Keratinocyte (primary cell): ENCODE measurements at regions not wholly inside any gene's neighbourhood (a gene's known extent, or its start where the extent isn't known, plus 50 kb on each side); places are given as distances from the start of the nearest gene placed in this dataset.

Source experiments
- DNase-seq: peaks from one replicate; pipeline ENCODE4 v3.0.0-alpha.2; 2011; ENCODE audit warnings: low read depth, missing footprints, low spot score
- FAIRE-seq: peaks from 2 replicates; lab custom pipeline; 2011; peaks lifted over from hg19 to GRCh38; lab: Jason Lieb, UNC
- H2AFZ ChIP-seq: 2 replicates; pipeline ENCODE4 v1.6.0; 2012; ENCODE audit warnings: low read length, control low read depth, inconsistent platforms; ENCODE audit not compliant: control insufficient read depth
- H3K27ac ChIP-seq: 2 replicates; pipeline ENCODE4 v1.5.1; 2011; ENCODE audit warnings: low read length; ENCODE audit not compliant: control insufficient read depth, insufficient read depth
- H3K27me3 ChIP-seq: 3 replicates; pipeline ENCODE4 v1.6.0; 2011; ENCODE audit warnings: low read length; ENCODE audit not compliant: control insufficient read depth, insufficient read depth; ENCODE audit errors: extremely low read depth
- H3K36me3 ChIP-seq, 2 experiments: 2 replicates in 1 of 2; 3 replicates in 1 of 2; pipeline ENCODE4 v1.5.1; 2011; ENCODE audit warnings: low read length in 2 of 2, mild to moderate bottlenecking in 1 of 2; ENCODE audit not compliant: control insufficient read depth in 2 of 2, insufficient read depth in 2 of 2; ENCODE audit errors: extremely low read depth in 1 of 2
- H3K4me1 ChIP-seq: 3 replicates; pipeline ENCODE4 v1.5.1; 2011; ENCODE audit warnings: low read length; ENCODE audit not compliant: control insufficient read depth, insufficient read depth; ENCODE audit errors: extremely low read depth
- H3K4me2 ChIP-seq: 3 replicates; pipeline ENCODE4 v1.6.0; 2011; ENCODE audit warnings: low read depth, low read length; ENCODE audit not compliant: control insufficient read depth, insufficient read depth; ENCODE audit errors: extremely low read depth
- H3K4me3 ChIP-seq, 3 experiments: fragments of 200-600 bp in 1 of 3; sonication (generic) in 1 of 3; 2 replicates in 2 of 3; 3 replicates in 1 of 3; pipeline ENCODE4 v1.5.1; 2011 to 2016; ENCODE audit warnings: low read length in 3 of 3, mild to moderate bottlenecking in 3 of 3, control low read depth in 2 of 3, inconsistent platforms in 1 of 3, low read depth in 1 of 3, mixed read lengths in 1 of 3, mixed run types in 1 of 3, moderate library complexity in 1 of 3; ENCODE audit not compliant: control insufficient read depth in 2 of 3, insufficient read depth in 2 of 3; ENCODE audit errors: extremely low read depth in 1 of 3
- H3K79me2 ChIP-seq: 2 replicates; pipeline ENCODE4 v1.6.0; 2012; ENCODE audit warnings: low read length; ENCODE audit not compliant: control insufficient read depth, insufficient read depth
- H3K9ac ChIP-seq: 3 replicates; pipeline ENCODE4 v1.6.0; 2011; ENCODE audit warnings: low read length; ENCODE audit not compliant: control insufficient read depth, insufficient read depth; ENCODE audit errors: extremely low read depth
- H3K9me1 ChIP-seq: 3 replicates; pipeline ENCODE4 v1.6.0; 2011; ENCODE audit warnings: low read length; ENCODE audit not compliant: control insufficient read depth, insufficient read depth; ENCODE audit errors: extremely low read depth
- H3K9me3 ChIP-seq: 2 replicates; pipeline ENCODE4 v1.5.1; 2012; ENCODE audit warnings: low read depth, low read length; ENCODE audit not compliant: control insufficient read depth
- H4K20me1 ChIP-seq: 3 replicates; pipeline ENCODE4 v1.6.0; 2011; ENCODE audit warnings: low read length; ENCODE audit not compliant: control insufficient read depth, insufficient read depth; ENCODE audit errors: extremely low read depth
- CTCF ChIP-seq, 3 experiments: IDR thresholded peaks in 1 of 3; conservative IDR thresholded peaks in 1 of 3; optimal IDR thresholded peaks in 1 of 3; 2 replicates in 2 of 3; 3 replicates in 1 of 3; pipeline versions ENCODE3 to v1.5.1; 2011; ENCODE audit warnings: low read length in 3 of 3, mild to moderate bottlenecking in 3 of 3, moderate library complexity in 2 of 3, control low read depth in 1 of 3, inconsistent platforms in 1 of 3; ENCODE audit not compliant: insufficient read depth in 2 of 3; ENCODE audit errors: extremely low read depth in 1 of 3
- EZH2 ChIP-seq: IDR thresholded peaks from one replicate; pipeline ENCODE4 v1.6.1; 2012; ENCODE audit warnings: inconsistent platforms, mild to moderate bottlenecking, low read length, moderate library complexity
- dilution Hi-C: fragments of 300-500 bp; cut with MboI; formaldehyde crosslinking; loops from one replicate; pipeline ENCODE4 v1.7.0; 2020; ENCODE audit warnings: low sequenced_read_pairs; ENCODE audit not compliant: extremely low pct_ligation_motif_present

- Histone ChIP-seq H3K4me2 (no peak overlapping the region), H2AFZ (no peak overlapping the region), H3K9ac (no peak overlapping the region), H3K4me3 (no peak overlapping the region), H3K27ac (no peak overlapping the region), H3K9me3 (no peaks in the 10 kb centered on the region), H3K27me3 (no peaks in the 10 kb centered on the region), H3K79me2 (no peaks in the 10 kb centered on the region), H3K4me1 (no peaks in the 10 kb centered on the region), H4K20me1 (no peaks in the 10 kb centered on the region), H3K36me3 (no peaks in the 10 kb centered on the region), H3K9me1 (no peaks in the 10 kb centered on the region)
- FAIRE-seq, result no peak
- TF ChIP-seq EZH2 (no peak), CTCF (optimal IDR thresholded peaks at IDR 0.05 in 1 of 3, IDR thresholded peaks at IDR 0.05 in 1 of 3, conservative IDR thresholded peaks at IDR 0.05 in 1 of 3; ENCODE audit: extremely low read depth in 1 of 3, insufficient read depth in 2 of 3, low read length in 3 of 3) (no peak)
- no peak for DNase-seq
- dilution Hi-C loops, result no loop called here
Observed at GRCh38 chr9:2270565-2270964, 255.4 kb downstream of the SMARCA2 start.

- Histone ChIP-seq H3K9ac (no peak overlapping the region), H3K27me3 (no peaks in the 10 kb centered on the region), H4K20me1 (no peaks in the 10 kb centered on the region), H3K4me2 (no peak overlapping the region), H3K27ac (no peak overlapping the region), H3K4me1 (no peaks in the 10 kb centered on the region), H2AFZ (no peak overlapping the region), H3K36me3 (no peaks in the 10 kb centered on the region), H3K9me1 (no peaks in the 10 kb centered on the region), H3K4me3 (no peak overlapping the region), H3K9me3 (no peaks in the 10 kb centered on the region), H3K79me2 (no peaks in the 10 kb centered on the region)
- dilution Hi-C loops, result no loop called here
- DNase-seq (no peak), FAIRE-seq (no peak)
- no peak for TF ChIP-seq CTCF (optimal IDR thresholded peaks at IDR 0.05 in 1 of 3, IDR thresholded peaks at IDR 0.05 in 1 of 3, conservative IDR thresholded peaks at IDR 0.05 in 1 of 3; ENCODE audit: extremely low read depth in 1 of 3, insufficient read depth in 2 of 3, low read length in 3 of 3)
- no peak for TF ChIP-seq EZH2
Observed at GRCh38 chr9:2271426-2271825, 256.3 kb downstream of the SMARCA2 start.
